Left ventricle myocardium superior (tissue), 1 donor: ENCODE measurements at regions not wholly inside any gene's neighbourhood (a gene's known extent, or its start where the extent isn't known, plus 50 kb on each side); places are given as distances from the start of the nearest gene placed in this dataset.

Experiments used
- ATAC-seq: fragments of 200-7000 bp; cut with Tn5 transposase; one replicate; pipeline ENCODE4 v1.9.1; 2020; ENCODE audit warnings: mild to moderate bottlenecking, moderate library complexity
- DNase-seq: peaks from one replicate; pipeline ENCODE4 v3.0.0-alpha.2; 2020
- intact Hi-C: fragments of 100-400 bp; cut with micrococcal nuclease; formaldehyde crosslinking; loops from one replicate; pipeline ENCODE4 v1.11.0; 2022
- donor health status: DM: no; HTN: yes; CAD: no; lungs with severe emphysema.

DNA sequence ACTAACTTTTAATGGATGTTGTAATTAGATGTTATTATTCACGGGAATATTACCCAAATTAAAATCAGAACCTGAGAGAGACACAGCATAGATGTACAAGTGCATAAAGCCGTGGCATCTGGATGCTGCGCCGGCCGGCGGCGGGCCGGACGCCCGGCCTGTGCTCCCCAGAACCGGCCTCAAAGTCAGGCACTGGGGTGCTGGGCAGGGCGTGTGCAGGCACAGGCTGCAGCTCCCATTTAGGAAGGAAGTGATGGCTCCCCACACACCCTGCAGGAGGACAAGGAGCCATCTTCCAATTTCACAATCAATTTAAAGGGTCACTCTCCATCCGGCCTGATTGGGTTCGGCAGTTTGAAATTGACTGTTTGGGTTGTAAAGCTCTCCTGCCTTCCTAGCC lies 367.7 kb upstream of the SALL3 start:
- ATAC-seq = no peak
- intact Hi-C loops = no loop called here
- DNase-seq = no peak

DNA sequence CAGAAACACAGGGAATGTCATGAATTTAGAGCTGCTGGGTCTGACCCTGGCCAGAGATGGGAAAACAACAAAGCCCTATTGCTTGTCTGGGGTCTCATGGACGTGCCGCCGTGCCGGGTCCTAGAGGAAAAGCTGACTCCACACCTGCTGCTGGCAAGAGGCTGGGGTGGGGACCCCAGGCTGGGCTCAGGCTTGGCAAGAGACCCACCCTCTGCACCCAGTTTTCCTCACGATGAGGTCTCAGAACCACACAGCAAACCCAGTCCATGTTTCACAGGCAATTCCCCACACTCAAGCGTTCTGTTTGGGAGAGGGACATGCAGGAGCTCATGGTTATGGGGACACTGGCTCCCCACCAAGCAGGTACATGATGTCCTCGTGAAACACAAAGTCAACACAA lies 367.3 kb upstream of the SALL3 start:
- DNase-seq = no peak
- no peak for ATAC-seq

GRCh38 chr18:78612801-78613200 lies 366.8 kb upstream of the SALL3 start:
- intact Hi-C loops = no loop called here

More for the DNA sequence above, 367.3 kb upstream of the SALL3 start:
- intact Hi-C loops = no loop called here

GRCh38 chr18:78618726-78619125 lies 360.9 kb upstream of the SALL3 start:
- no peak for ATAC-seq
- DNase-seq = no peak
- intact Hi-C loops = no loop called here

More at GRCh38 chr18:78612801-78613200, 366.8 kb upstream of the SALL3 start:
- no peak for DNase-seq
- no peak for ATAC-seq

DNA sequence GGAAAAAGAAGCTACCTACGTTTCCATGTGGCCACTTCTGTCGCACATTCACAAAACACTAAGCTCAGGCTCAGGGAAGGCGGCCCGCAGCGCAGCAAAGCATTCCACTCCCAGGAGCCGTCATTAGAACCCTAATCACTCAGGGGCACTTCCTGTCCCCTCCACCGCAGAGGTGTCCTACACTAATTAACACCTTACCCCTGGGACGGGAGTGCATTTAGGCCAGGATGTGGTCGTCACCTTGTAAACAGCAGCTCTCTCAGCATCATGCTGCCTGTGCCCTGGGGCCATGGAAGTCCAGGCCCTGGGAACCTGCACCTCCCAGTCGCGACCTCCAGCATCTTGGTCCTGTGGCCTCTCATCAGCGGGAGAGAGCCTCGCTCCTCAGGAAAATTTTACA lies 359.8 kb upstream of the SALL3 start:
- DNase-seq = no peak

GRCh38 chr18:78620326-78620725 lies 359.3 kb upstream of the SALL3 start:
- ATAC-seq (no peak), DNase-seq (no peak)
- intact Hi-C loops = no loop called here

More for the DNA sequence above, 359.8 kb upstream of the SALL3 start:
- intact Hi-C loops = no loop called here
- ATAC-seq = no peak

- intact Hi-C loops = no loop called here
- no peak for ATAC-seq
- no peak for DNase-seq
Measured at GRCh38 chr18:78621141-78621755, 358.4 kb upstream of the SALL3 start.

- DNase-seq (no peak), ATAC-seq (no peak)
- intact Hi-C loops = no loop called here
Measured at GRCh38 chr18:78622251-78622906, 357.2 kb upstream of the SALL3 start.

GRCh38 chr18:78622907-78623541 lies 356.6 kb upstream of the SALL3 start:
- no peak for DNase-seq
- ATAC-seq = no peak
- intact Hi-C loops = no loop called here

- DNase-seq (no peak), ATAC-seq (no peak)
- intact Hi-C loops = no loop called here
Measured at GRCh38 chr18:78624646-78625279, 354.9 kb upstream of the SALL3 start.

- ATAC-seq = no peak
- intact Hi-C loops = no loop called here
- no peak for DNase-seq
Measured at GRCh38 chr18:78625847-78626246, 353.8 kb upstream of the SALL3 start.

DNA sequence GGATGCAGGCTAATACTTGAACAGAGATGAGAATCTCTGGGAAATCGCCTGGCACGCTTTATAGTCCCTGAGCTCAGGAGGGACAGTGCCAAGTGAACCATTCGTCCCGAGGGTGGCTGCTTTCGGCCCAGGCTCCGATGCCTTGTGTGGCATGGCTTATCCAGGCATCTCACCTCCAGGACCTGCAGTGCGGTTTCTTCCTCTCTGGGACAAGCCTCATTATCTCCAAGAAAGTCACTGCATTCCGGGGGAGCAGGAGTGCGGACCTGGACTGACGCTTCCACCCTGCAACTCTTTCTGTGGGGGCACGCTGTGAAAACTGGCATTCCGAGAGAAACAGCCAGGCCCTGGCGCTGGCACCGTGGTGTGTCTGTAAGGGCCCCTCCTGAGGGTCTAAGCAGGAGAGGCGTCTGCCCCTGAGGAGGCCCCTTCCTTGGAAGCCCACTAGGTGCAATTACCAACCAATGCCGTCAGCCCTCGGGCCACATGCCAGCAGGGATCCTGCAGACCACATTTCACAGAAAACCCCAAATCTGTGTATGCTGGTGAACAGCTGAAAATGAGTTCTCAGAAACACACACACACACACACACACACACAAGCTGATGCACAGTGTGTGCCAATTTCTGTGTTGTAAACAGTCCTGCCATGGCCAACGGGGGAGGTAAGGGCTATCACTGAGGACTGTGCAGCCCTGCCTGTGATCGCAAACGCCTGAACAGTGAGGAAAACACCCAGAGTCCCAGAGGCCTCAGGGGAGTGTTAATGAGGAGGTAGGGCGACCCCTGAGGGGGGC lies 351.9 kb upstream of the SALL3 start:
- intact Hi-C loops = no loop called here
- ATAC-seq (no peak), DNase-seq (no peak)

- DNase-seq (no peak), ATAC-seq (no peak)
- intact Hi-C loops = no loop called here
Measured at GRCh38 chr18:78629426-78629825, 350.2 kb upstream of the SALL3 start.

- intact Hi-C loops = no loop called here
- no peak for ATAC-seq
- DNase-seq = no peak
Measured at GRCh38 chr18:78630356-78630755, 349.3 kb upstream of the SALL3 start.

DNA sequence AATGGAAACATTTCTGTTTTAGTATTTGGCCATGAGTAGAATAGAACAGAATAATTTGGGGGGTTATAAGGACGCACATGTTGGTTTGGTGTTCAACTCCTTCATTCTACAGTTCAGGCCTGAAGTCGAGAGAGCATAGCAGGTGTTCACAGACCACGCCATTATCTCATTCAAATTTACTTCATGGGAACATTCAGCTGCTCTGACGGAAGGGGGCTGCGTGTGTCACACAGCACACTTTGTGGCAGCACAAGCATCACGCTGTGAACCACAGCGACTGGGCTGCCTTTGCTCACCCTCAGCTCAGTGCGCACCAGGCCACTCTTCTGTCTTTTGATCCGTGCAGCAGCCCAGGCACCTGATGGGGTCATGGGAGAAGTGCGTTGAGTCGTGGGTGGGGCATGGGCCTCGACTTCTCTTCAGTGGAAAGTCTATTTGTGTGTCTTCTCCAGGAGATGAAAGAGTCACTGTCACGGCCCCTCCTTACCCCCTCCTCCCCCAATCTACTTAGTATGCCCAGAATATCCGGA lies 348.6 kb upstream of the SALL3 start:
- intact Hi-C loops = no loop called here
- DNase-seq (no peak), ATAC-seq (no peak)

GRCh38 chr18:78632111-78632541 lies 347.5 kb upstream of the SALL3 start:
- no peak for ATAC-seq
- intact Hi-C loops = no loop called here
- no peak for DNase-seq

- no peak for ATAC-seq
- DNase-seq = no peak
- intact Hi-C loops = no loop called here
Measured at GRCh38 chr18:78634061-78634696, 345.4 kb upstream of the SALL3 start.

GRCh38 chr18:78635093-78635800 lies 344.4 kb upstream of the SALL3 start:
- DNase-seq (no peak), ATAC-seq (no peak)
- intact Hi-C loops = no loop called here
